GM11168 (cell line): ENCODE measurements at regions not wholly inside any gene's neighbourhood (a gene's known extent, or its start where the extent isn't known, plus 50 kb on each side); places are given as distances from the start of the nearest gene placed in this dataset.

ENCODE experiments used
- in situ Hi-C: fragments of 300-500 bp; cut with MboI; formaldehyde crosslinking; loops from one replicate; pipeline ENCODE4 v1.12.0; 2022; ENCODE audit warnings: low sequenced_read_pairs; ENCODE audit not compliant: unreplicated experiment

DNA sequence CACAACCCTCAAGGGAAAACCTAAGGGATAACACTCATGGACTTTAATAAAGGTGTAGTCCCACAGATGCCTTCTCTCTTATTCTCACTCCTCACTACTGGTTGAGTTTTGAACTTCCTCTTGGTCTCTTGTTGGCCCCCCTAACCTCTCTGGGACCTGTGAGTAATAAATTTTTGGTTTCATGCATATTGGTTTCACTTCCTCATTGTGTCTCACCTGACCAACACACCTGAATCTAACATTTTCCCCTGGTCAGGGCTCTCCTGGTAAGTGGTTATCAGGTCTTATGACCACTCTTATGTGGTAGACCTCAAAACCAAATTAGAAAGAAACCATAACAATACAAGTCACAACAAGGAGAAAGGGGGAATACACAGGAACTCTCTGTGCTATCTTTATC is 60.5 kb upstream of the PRMT6 start:
- in situ Hi-C loops = no loop called here

DNA sequence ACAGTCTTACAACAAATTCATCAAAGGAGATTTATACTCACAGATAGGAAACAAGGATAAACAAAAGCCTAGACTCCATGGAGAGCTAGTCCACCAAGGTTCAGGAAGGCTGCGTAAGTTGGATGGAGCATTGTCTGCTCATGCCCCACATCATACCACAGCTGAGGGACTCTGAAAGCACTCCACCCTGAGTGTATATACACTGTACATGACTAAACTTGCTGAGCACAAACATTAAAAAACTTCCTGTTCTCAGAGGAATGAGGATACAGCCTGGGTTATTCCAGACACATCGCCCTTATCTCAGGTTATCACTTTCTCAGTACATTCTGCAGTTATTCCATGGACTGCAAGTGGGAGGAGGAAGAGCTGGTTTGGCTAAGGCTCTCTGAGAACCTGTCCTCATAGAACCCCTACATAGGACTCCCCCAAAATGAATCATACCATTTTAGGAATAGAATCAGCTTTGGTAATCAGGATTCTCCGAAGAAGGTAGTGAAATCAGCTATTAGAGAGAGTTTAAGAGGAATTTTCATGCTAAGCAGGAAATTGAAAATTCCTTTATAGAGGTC is 58.0 kb upstream of the PRMT6 start:
- in situ Hi-C loops = no loop called here

DNA sequence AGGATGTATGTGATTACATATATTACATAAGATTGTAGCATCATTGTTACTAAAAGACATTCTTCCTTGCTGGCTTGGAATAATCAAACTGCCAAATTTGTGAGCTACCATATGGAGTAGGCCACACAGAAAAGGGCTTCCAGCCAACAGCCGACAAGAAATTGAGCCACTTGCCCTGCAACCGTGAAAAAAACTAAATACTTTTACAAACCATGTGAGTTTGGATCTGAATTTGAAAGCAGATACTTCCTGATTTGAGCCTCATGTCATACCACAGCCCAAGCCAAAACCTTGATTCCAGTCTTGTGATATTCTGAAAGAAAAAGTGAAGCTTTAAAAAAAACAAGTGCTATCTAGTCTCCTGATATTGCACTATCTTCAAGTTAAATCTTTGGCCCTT is 55.6 kb upstream of the PRMT6 start:
- in situ Hi-C loops = no loop called here

DNA sequence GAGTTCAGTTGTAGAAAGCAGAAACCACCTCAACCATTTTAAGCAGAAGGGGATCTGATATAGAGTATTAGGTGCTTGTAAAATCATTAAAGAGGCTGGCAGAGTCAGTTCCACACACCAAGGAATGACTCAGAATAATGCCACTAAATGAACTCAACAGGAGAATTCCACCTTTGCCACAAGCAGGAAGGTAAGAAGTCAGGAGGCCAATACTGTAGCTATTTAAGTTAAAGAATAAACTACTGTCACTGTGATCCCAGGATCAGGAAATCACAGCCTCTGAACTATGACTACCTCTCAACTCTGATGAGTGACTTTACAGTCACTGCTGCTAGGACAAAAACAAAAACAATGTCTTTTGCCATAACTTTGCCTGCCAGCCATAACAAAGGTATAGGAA is 52.5 kb upstream of the PRMT6 start:
- in situ Hi-C loops = no loop called here

DNA sequence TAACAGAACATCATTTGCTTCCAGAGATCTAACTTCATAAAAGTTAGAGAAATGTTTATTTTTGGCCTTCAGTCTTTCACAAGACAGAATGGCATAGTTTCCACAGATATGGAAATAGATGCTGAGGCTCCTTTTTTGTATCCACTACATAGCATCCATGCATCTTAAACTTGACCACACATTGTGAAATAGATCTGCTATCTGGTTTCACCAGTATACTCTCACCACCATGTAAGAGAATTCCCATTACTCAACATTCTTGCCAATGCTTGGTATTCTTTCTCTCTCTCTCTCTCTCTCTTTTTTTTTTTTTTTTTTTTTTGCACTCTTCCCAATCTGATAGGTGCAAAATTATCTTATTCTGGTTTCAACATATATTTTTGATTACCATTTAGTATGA is 52.1 kb upstream of the PRMT6 start:
- in situ Hi-C loops = no loop called here
